ENCODE measurements at regions not wholly inside any gene's neighbourhood (a gene's known extent, or its start where the extent isn't known, plus 50 kb on each side); places are given as distances from the start of the nearest gene placed in this dataset.
"Not testable (repeated sequence)": the region's sequence is repeated elsewhere in the genome, so short reads cannot be mapped to it uniquely, and the experiment has no call there.

- DNase-seq (ENCODE audit: low read depth in 2 of 3, low spot score in 2 of 3), result no peak
Observed at GRCh38 chr1:112093372-112093694, 103.9 kb upstream of the KCND3 start.

- DNase-seq (ENCODE audit: low read depth in 2 of 3, low spot score in 2 of 3), result no peak
Observed at GRCh38 chr1:112099979-112100378, 110.5 kb upstream of the KCND3 start.

GRCh38 chr1:112105557-112105956, 116.1 kb upstream of the KCND3 start:
- DNase-seq (ENCODE audit: low read depth in 2 of 3, low spot score in 2 of 3), result no peak

- DNase-seq (ENCODE audit: low read depth in 2 of 3, low spot score in 2 of 3), result no peak
Observed at GRCh38 chr1:112110031-112110430, 120.6 kb upstream of the KCND3 start.

GRCh38 chr1:112111734-112112133, 122.3 kb upstream of the KCND3 start:
- DNase-seq (ENCODE audit: low read depth in 2 of 3, low spot score in 2 of 3), result no peak

- DNase-seq (ENCODE audit: low read depth in 2 of 3, low spot score in 2 of 3), result no peak
Observed at GRCh38 chr1:112114540-112114939, 125.1 kb upstream of the KCND3 start.

GRCh38 chr1:112126598-112126997, 137.1 kb upstream of the KCND3 start:
- DNase-seq (ENCODE audit: low read depth in 2 of 3, low spot score in 2 of 3), result no peak

GRCh38 chr1:112127606-112128005, 138.1 kb upstream of the KCND3 start:
- DNase-seq (ENCODE audit: low read depth in 2 of 3, low spot score in 2 of 3), result not testable (repeated sequence)

GRCh38 chr1:112133487-112133886, 144.0 kb upstream of the KCND3 start:
- DNase-seq (ENCODE audit: low read depth in 2 of 3, low spot score in 2 of 3), result no peak

- no peak for DNase-seq (ENCODE audit: low read depth in 2 of 3, low spot score in 2 of 3)
Observed at GRCh38 chr1:112140743-112141142, 151.3 kb upstream of the KCND3 start.

- no peak for DNase-seq (ENCODE audit: low read depth in 2 of 3, low spot score in 2 of 3)
Observed at GRCh38 chr1:112141301-112141700, 151.8 kb upstream of the KCND3 start.

- DNase-seq (ENCODE audit: low read depth in 2 of 3, low spot score in 2 of 3), result no peak
Observed at GRCh38 chr1:112141923-112142322, 152.5 kb upstream of the KCND3 start.

GRCh38 chr1:112143871-112144441, 154.5 kb upstream of the KCND3 start:
- DNase-seq (ENCODE audit: low read depth in 2 of 3, low spot score in 2 of 3), result no peak

GRCh38 chr1:112144733-112145426, 155.4 kb upstream of the KCND3 start:
- DNase-seq (ENCODE audit: low read depth in 2 of 3, low spot score in 2 of 3), result no peak

GRCh38 chr1:112146201-112146715, 156.8 kb upstream of the KCND3 start:
- no peak for DNase-seq (ENCODE audit: low read depth in 2 of 3, low spot score in 2 of 3)

- not testable (repeated sequence) for DNase-seq (ENCODE audit: low read depth in 2 of 3, low spot score in 2 of 3)
Observed at GRCh38 chr1:112160214-112160613, 170.7 kb upstream of the KCND3 start.

- DNase-seq (ENCODE audit: low read depth in 2 of 3, low spot score in 2 of 3), result no peak
Observed at GRCh38 chr1:112165375-112165774, 175.9 kb upstream of the KCND3 start.

- no peak for DNase-seq (ENCODE audit: low read depth in 2 of 3, low spot score in 2 of 3)
Observed at GRCh38 chr1:112169517-112169916, 180.0 kb upstream of the KCND3 start.

GRCh38 chr1:112172294-112172882, 182.9 kb upstream of the KCND3 start:
- peak in 2 of 3 donors; percentile 9 to 45 for DNase-seq (ENCODE audit: low read depth in 2 of 3, low spot score in 2 of 3)

- no peak for DNase-seq (ENCODE audit: low read depth in 2 of 3, low spot score in 2 of 3)
Observed at GRCh38 chr1:112177314-112177713, 187.8 kb upstream of the KCND3 start.

GRCh38 chr1:112188611-112189010, 199.1 kb upstream of the KCND3 start:
- no peak for DNase-seq (ENCODE audit: low read depth in 2 of 3, low spot score in 2 of 3)

- DNase-seq (ENCODE audit: low read depth in 2 of 3, low spot score in 2 of 3), result no peak
Observed at GRCh38 chr1:112196008-112196588, 199.9 kb upstream of the CTTNBP2NL start.
